ENCODE measurements at regions not wholly inside any gene's neighbourhood (a gene's known extent, or its start where the extent isn't known, plus 50 kb on each side); places are given as distances from the start of the nearest gene placed in this dataset.

GRCh38 chr5:5933651-5934050, 444.7 kb downstream of the MED10 start:
- DNase-seq (no peak), ATAC-seq (no peak)
- Mint-ChIP-seq H3K36me3 (no peaks in the 10 kb centered on the region), H3K4me1 (no peaks in the 10 kb centered on the region), H3K27ac (no peak overlapping the region), H3K4me3 (no peak overlapping the region), H3K9me3 (peaks cover 2 to 6% of the 10 kb centered on the region in 2 donors), H3K27me3 (ENCODE audit: low read depth in 2 of 2) (peaks cover 0 to 2% of the 10 kb centered on the region in 2 donors)
- Histone ChIP-seq H3K9me3 (ENCODE audit: control insufficient read depth, insufficient read depth, low read length) (no peaks in the 10 kb centered on the region), H3K27me3 (ENCODE audit: control insufficient read depth, insufficient read depth, low read length) (no peaks in the 10 kb centered on the region), H3K27ac (ENCODE audit: low read length) (no peak overlapping the region), H3K4me1 (ENCODE audit: control insufficient read depth, insufficient read depth, low read length) (no peaks in the 10 kb centered on the region), H3K4me3 (ENCODE audit: low read length) (no peak overlapping the region), H3K36me3 (ENCODE audit: control insufficient read depth, insufficient read depth, low read length) (no peaks in the 10 kb centered on the region)
- intact Hi-C loops (cut with micrococcal nuclease), result no loop called here
- TF ChIP-seq CTCF (IDR thresholded peaks at IDR 0.05), result no peak
- WGBS (ENCODE audit: insufficient coverage), result 64% methylated on average over 3 of the region's 3 CpGs

- Mint-ChIP-seq H3K27me3 (ENCODE audit: low read depth in 2 of 2) (peaks cover 0 to 2% of the 10 kb centered on the region in 2 donors), H3K27ac (no peak overlapping the region), H3K4me3 (no peak overlapping the region), H3K4me1 (no peaks in the 10 kb centered on the region), H3K36me3 (no peaks in the 10 kb centered on the region), H3K9me3 (peaks cover 2 to 6% of the 10 kb centered on the region in 2 donors)
- H3K4me3 ChIP-seq (ENCODE audit: low read length), result no peak overlapping the region
- WGBS (ENCODE audit: insufficient coverage), result 84% methylated on average over 5 of the region's 5 CpGs
- H3K36me3 ChIP-seq (ENCODE audit: control insufficient read depth, insufficient read depth, low read length), result no peaks in the 10 kb centered on the region
- H3K27me3 ChIP-seq (ENCODE audit: control insufficient read depth, insufficient read depth, low read length), result no peaks in the 10 kb centered on the region
- H3K4me1 ChIP-seq (ENCODE audit: control insufficient read depth, insufficient read depth, low read length), result no peaks in the 10 kb centered on the region
- H3K27ac ChIP-seq (ENCODE audit: low read length), result no peak overlapping the region
- H3K9me3 ChIP-seq (ENCODE audit: control insufficient read depth, insufficient read depth, low read length), result no peaks in the 10 kb centered on the region
- ATAC-seq, result no peak
- TF ChIP-seq CTCF (IDR thresholded peaks at IDR 0.05), result no peak
- no peak for DNase-seq
- intact Hi-C loops (cut with micrococcal nuclease), result no loop called here
Observed at GRCh38 chr5:5932824-5933223, 445.5 kb downstream of the MED10 start.

- Mint-ChIP-seq H3K27me3 (ENCODE audit: low read depth in 2 of 2) (peaks cover 0 to 1% of the 10 kb centered on the region in 2 donors), H3K9me3 (peaks cover under 1 to 4% of the 10 kb centered on the region in 2 donors), H3K36me3 (no peaks in the 10 kb centered on the region), H3K27ac (no peak overlapping the region), H3K4me1 (no peaks in the 10 kb centered on the region), H3K4me3 (no peak overlapping the region)
- Histone ChIP-seq H3K4me3 (ENCODE audit: low read length) (no peak overlapping the region), H3K27me3 (ENCODE audit: control insufficient read depth, insufficient read depth, low read length) (no peaks in the 10 kb centered on the region), H3K9me3 (ENCODE audit: control insufficient read depth, insufficient read depth, low read length) (no peaks in the 10 kb centered on the region), H3K27ac (ENCODE audit: low read length) (no peak overlapping the region), H3K36me3 (ENCODE audit: control insufficient read depth, insufficient read depth, low read length) (no peaks in the 10 kb centered on the region), H3K4me1 (ENCODE audit: control insufficient read depth, insufficient read depth, low read length) (no peaks in the 10 kb centered on the region)
- no peak for TF ChIP-seq CTCF (IDR thresholded peaks at IDR 0.05)
- DNase-seq (no peak), ATAC-seq (no peak)
- WGBS (ENCODE audit: insufficient coverage), result 100% methylated on average over 1 of the region's 2 CpGs
- intact Hi-C loops (cut with micrococcal nuclease), result no loop called here
Observed at GRCh38 chr5:5930561-5930960, 447.8 kb downstream of the MED10 start.

- TF ChIP-seq CTCF (IDR thresholded peaks at IDR 0.05), result no peak
- no peak for ATAC-seq
- DNase-seq, result no peak
- no peaks in the 10 kb centered on the region for H3K4me1 Mint-ChIP-seq
- H3K9me3 ChIP-seq (ENCODE audit: control insufficient read depth, insufficient read depth, low read length), result no peaks in the 10 kb centered on the region
- H3K4me3 Mint-ChIP-seq, result no peak overlapping the region
- H3K27ac ChIP-seq (ENCODE audit: low read length), result no peak overlapping the region
- intact Hi-C loops (cut with micrococcal nuclease), result no loop called here
- no peak overlapping the region for H3K4me3 ChIP-seq (ENCODE audit: low read length)
- no peak overlapping the region for H3K27ac Mint-ChIP-seq
- H3K36me3 ChIP-seq (ENCODE audit: control insufficient read depth, insufficient read depth, low read length), result no peaks in the 10 kb centered on the region
- no peaks in the 10 kb centered on the region for H3K4me1 ChIP-seq (ENCODE audit: control insufficient read depth, insufficient read depth, low read length)
- H3K27me3 Mint-ChIP-seq (ENCODE audit: low read depth in 2 of 2), result no peaks in the 10 kb centered on the region
- H3K36me3 Mint-ChIP-seq, result no peaks in the 10 kb centered on the region
- H3K9me3 Mint-ChIP-seq, result peaks cover 0 to 2% of the 10 kb centered on the region in 2 donors
- no peaks in the 10 kb centered on the region for H3K27me3 ChIP-seq (ENCODE audit: control insufficient read depth, insufficient read depth, low read length)
- WGBS (ENCODE audit: insufficient coverage), result 69% methylated on average over 7 of the region's 7 CpGs
Observed at GRCh38 chr5:5929291-5930020, 448.9 kb downstream of the MED10 start.
